SK-N-SH (cell line): ENCODE measurements at regions not wholly inside any gene's neighbourhood (a gene's known extent, or its start where the extent isn't known, plus 50 kb on each side); places are given as distances from the start of the nearest gene placed in this dataset.

Experiments
- CTCF ChIP-seq: fragments of 200-600 bp; sonication (generic); IDR thresholded peaks from 2 replicates; pipeline ENCODE4 v1.6.1; 2017; ENCODE audit warnings: antibody characterized with exemption, mild to moderate bottlenecking, moderate library complexity
- EZH2phosphoT487 ChIP-seq: fragments of 200-600 bp; sonication (generic); IDR thresholded peaks from 2 replicates; pipeline ENCODE4 v1.6.1; 2017; ENCODE audit warnings: low read depth, mixed run types, mild to moderate bottlenecking, antibody characterized with exemption, moderate library complexity, borderline replicate concordance
- GABPA ChIP-seq: IDR thresholded peaks from 2 replicates; pipeline ENCODE4 v1.4.0; 2012; ENCODE audit warnings: low read depth, mild to moderate bottlenecking
- POLR2AphosphoS5 ChIP-seq: IDR thresholded peaks from 2 replicates; pipeline ENCODE4 v1.6.1; 2012; ENCODE audit warnings: low read depth, low read length
- RXRA ChIP-seq: IDR thresholded peaks from 2 replicates; pipeline ENCODE4 v1.4.0; 2012; ENCODE audit warnings: low read depth, mild to moderate bottlenecking, borderline replicate concordance
- TAF1 ChIP-seq: IDR thresholded peaks from 2 replicates; pipeline ENCODE4 v1.6.1; 2012; ENCODE audit warnings: low read depth, mild to moderate bottlenecking, low read length, moderate library complexity, borderline replicate concordance

- TF ChIP-seq EZH2phosphoT487 (no peak), GABPA (no peak), CTCF (no peak), TAF1 (no peak), POLR2AphosphoS5 (no peak), RXRA (no peak)
Observed at GRCh38 chr10:10923029-10923651, 94.5 kb upstream of the CELF2 start.
